Adrenal gland (tissue), 9 donors: ENCODE measurements at regions not wholly inside any gene's neighbourhood (a gene's known extent, or its start where the extent isn't known, plus 50 kb on each side); places are given as distances from the start of the nearest gene placed in this dataset.

Source experiments
- DNase-seq, 7 donors: peaks; one replicate each; pipeline ENCODE4 v3.0.0-alpha.2; 2019 to 2020
- H3K27ac ChIP-seq, 5 donors: fragments of 200-600 bp; sonication (generic) in 4 of 5; 1 replicate in 3 of 5; 2 replicates in 2 of 5; pipeline versions ENCODE4 v1.5.1 to v1.8.0; 2016 to 2020; ENCODE audit warnings: mild to moderate bottlenecking in 1 of 5
- H3K27me3 ChIP-seq: fragments of 200-600 bp; 2 replicates; pipeline ENCODE4 v1.8.0; 2021
- H3K36me3 ChIP-seq, 2 donors: fragments of 200-600 bp; replicated peaks in 1 of 2; 1 replicate in 1 of 2; 2 replicates in 1 of 2; pipeline versions ENCODE4 v1.5.1 to v1.8.0; 2018 to 2022
- H3K4me1 ChIP-seq, 2 donors: fragments of 200-600 bp; replicated peaks in 1 of 2; 1 replicate in 1 of 2; 2 replicates in 1 of 2; pipeline versions ENCODE4 v1.5.1 to v1.8.0; 2018 to 2021
- H3K4me3 ChIP-seq, 4 donors: fragments of 200-600 bp; sonication (generic) in 3 of 4; one replicate each; pipeline ENCODE4 v1.5.1; 2016 to 2018
- H3K9me3 ChIP-seq, 3 donors: fragments of 200-600 bp; sonication (generic) in 1 of 3; replicated peaks in 1 of 3; 1 replicate in 2 of 3; 2 replicates in 1 of 3; pipeline versions ENCODE4 v1.5.1 to v1.8.0; 2016 to 2021
- CTCF ChIP-seq, 6 experiments: fragments of 450-650 bp in 4 of 6; fragments of 200-600 bp in 2 of 6; sonication (generic) in 1 of 6; IDR thresholded peaks; 1 replicate in 5 of 6; 2 replicates in 1 of 6; pipeline versions ENCODE4 v1.5.1 to v1.8.0; 2016 to 2021; ENCODE audit warnings: antibody characterized with exemption in 6 of 6, mild to moderate bottlenecking in 2 of 6, moderate library complexity in 1 of 6
- POLR2A ChIP-seq, 2 donors: fragments of 450-650 bp; IDR thresholded peaks; one replicate each; pipeline ENCODE4 v1.6.1; 2017; ENCODE audit warnings: antibody characterized with exemption in 2 of 2, mild to moderate bottlenecking in 2 of 2, moderate library complexity in 1 of 2
- WGBS, 4 donors: extraction: QIAGEN DNeasy Blood & Tissue Kit in 2 of 4; methylation state at CpG; one replicate each; pipeline versions ENCODE4 v1.1.5 to v1.1.7; 2013 to 2017; 5-methylcytosine and 5-hydroxymethylcytosine counted together
- intact Hi-C, 2 donors: fragments of 100-400 bp; cut with DNase I; formaldehyde crosslinking; loops; one replicate each; pipeline versions ENCODE4 v1.14.1 to v1.15.0; 2022 to 2023
- small RNA-seq, 2 donors: library from RNA; depleted of rRNA; stranded (forward); fragments of <200 nt; gene quantifications; one replicate each; pipeline ENCODE3, GENCODE V24; 2016
- donor health status: healthy with polysubstance abuse.
- donor health status: Bipolar disorder and iron deficiency.
- donor health status: DM: yes; HTN: yes; CAD: no.
- donor health status: DM: no; HTN: no; CAD: no.
- donor health status: DM: no; HTN: no; CAD: no.

- H3K4me3 ChIP-seq, result no peak overlapping the region
- H3K9me3 ChIP-seq, result no peaks in the 10 kb centered on the region
- TF ChIP-seq POLR2A (IDR thresholded peaks at IDR 0.05) (no peak), CTCF (IDR thresholded peaks at IDR 0.05) (no peak)
- H3K4me1 ChIP-seq, result no peaks in the 10 kb centered on the region
- H3K36me3 ChIP-seq, result no peaks in the 10 kb centered on the region
- intact Hi-C loops, result no loop called here
- 38 to 54% (median 53%) methylated on average over 1 of the region's 1 CpG for whole genome bisulfite sequencing, 4 donors
- H3K27me3 ChIP-seq, result no peaks in the 10 kb centered on the region
- no peak for DNase-seq
- no peak overlapping the region for H3K27ac ChIP-seq
These were observed 89.6 kb upstream of the ARPP21 start for GRCh38 chr3:35549690-35550089.

GRCh38 chr3:35562141-35562540, 77.2 kb upstream of the ARPP21 start:
- WGBS, 4 donors, result 91 to 97% (median 92%) methylated on average over 2 of the region's 2 CpGs
- H3K36me3 ChIP-seq, result no peaks in the 10 kb centered on the region
- H3K27ac ChIP-seq, result no peak overlapping the region
- DNase-seq, result no peak
- TF ChIP-seq POLR2A (IDR thresholded peaks at IDR 0.05), result no peak
- TF ChIP-seq CTCF (IDR thresholded peaks at IDR 0.05), result no peak
- intact Hi-C loops, result no loop called here
- no peaks in the 10 kb centered on the region for H3K4me1 ChIP-seq
- no peak overlapping the region for H3K4me3 ChIP-seq
- peaks cover 0 to 15% (median 0%) of the 10 kb centered on the region in 3 donors for H3K9me3 ChIP-seq
- H3K27me3 ChIP-seq, result no peaks in the 10 kb centered on the region

DNA sequence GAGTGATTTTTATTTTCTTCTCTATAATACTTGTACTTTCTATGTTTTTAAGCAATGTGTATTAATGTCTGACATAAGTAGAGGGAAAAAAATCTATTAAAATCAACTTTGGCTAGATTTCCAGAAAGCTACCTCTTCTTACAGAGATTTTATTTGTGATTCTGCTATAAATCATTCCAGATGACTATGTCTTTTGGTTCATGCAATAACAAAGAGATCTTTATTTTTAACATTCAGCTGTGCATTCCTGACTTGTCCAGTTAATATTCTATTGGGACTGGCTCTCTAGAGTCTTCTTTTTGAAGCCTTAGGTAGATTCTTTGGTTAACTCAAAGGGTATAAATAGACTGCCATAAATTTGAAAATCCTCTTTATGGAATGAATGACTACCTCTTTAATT, 74.3 kb upstream of the ARPP21 start:
- Histone ChIP-seq H3K4me3 (no peak overlapping the region), H3K9me3 (no peaks in the 10 kb centered on the region), H3K4me1 (no peaks in the 10 kb centered on the region), H3K36me3 (no peaks in the 10 kb centered on the region), H3K27ac (no peak overlapping the region), H3K27me3 (no peaks in the 10 kb centered on the region)
- no peak for TF ChIP-seq POLR2A (IDR thresholded peaks at IDR 0.05)
- no peak for TF ChIP-seq CTCF (IDR thresholded peaks at IDR 0.05)
- intact Hi-C loops, result no loop called here
- no peak for DNase-seq

Small RNA genes in the stretch of these regions (small RNA-seq; reads per million reads assigned to genes)
- 0 reads per million in 2 donors for gene RNU6-243P
